ENCODE measurements at regions not wholly inside any gene's neighbourhood (a gene's known extent, or its start where the extent isn't known, plus 50 kb on each side); places are given as distances from the start of the nearest gene placed in this dataset.
"Not testable (repeated sequence)": the region's sequence is repeated elsewhere in the genome, so short reads cannot be mapped to it uniquely, and the experiment has no call there.

DNA sequence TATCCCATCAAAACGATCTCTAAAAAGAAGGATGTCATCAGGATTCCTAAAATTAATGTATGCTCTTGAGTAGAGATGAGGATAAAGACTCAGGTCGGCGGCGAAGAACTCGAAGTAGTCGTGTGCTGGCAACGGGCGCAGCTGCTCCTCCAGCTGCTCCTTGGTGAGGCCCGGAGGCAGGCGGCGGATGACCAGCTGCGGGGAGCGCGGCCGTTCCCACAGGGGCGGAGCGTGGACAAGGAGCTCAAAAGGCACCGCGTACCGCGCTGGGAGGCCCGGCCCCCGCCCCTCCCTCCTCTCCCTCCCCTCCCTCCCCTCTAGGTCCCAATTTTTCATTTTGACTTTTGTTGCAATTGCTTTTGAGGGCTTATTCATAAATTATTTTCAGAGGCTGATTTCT, 90.7 kb downstream of the LGALS9B start:
- H3K4me1 ChIP-seq (ENCODE audit: control insufficient read depth in 1 of 2, insufficient read depth in 2 of 2, low read length in 2 of 2); H2BK120ac ChIP-seq (ENCODE audit: insufficient read depth, low read length, poor library complexity); H3K27me3 ChIP-seq (ENCODE audit: insufficient read depth, low read length); H2AK5ac ChIP-seq (ENCODE audit: low read length); H3K9me3 ChIP-seq (ENCODE audit: insufficient read depth, low read depth, low read length); H3K79me2 ChIP-seq (ENCODE audit: control insufficient read depth, insufficient read depth, low read length, poor library complexity); H3K36me3 ChIP-seq (ENCODE audit: control insufficient read depth in 1 of 2, insufficient read depth in 2 of 2, low read length in 2 of 2); H3K27ac ChIP-seq (ENCODE audit: low read depth, low read length); H3K4ac ChIP-seq (ENCODE audit: low read depth, low read length); H3K4me2 ChIP-seq (ENCODE audit: low read length); H3K18ac ChIP-seq (ENCODE audit: low read length); H4K8ac ChIP-seq (ENCODE audit: low read depth, low read length); H3K9ac ChIP-seq (ENCODE audit: low read length); H3K79me1 ChIP-seq (ENCODE audit: low read length); H3K4me3 ChIP-seq (ENCODE audit: low read depth, low read length); H2BK5ac ChIP-seq (ENCODE audit: low read depth, low read length, poor library complexity); H3K23ac ChIP-seq (ENCODE audit: low read length); H2AFZ ChIP-seq (ENCODE audit: insufficient read depth, low read length, poor library complexity); H3K14ac ChIP-seq (ENCODE audit: low read length); H4K91ac ChIP-seq (ENCODE audit: low read depth, low read length); H2BK12ac ChIP-seq (ENCODE audit: low read length); H4K12ac ChIP-seq (ENCODE audit: low read depth, low read length): not testable (repeated sequence)
- no CpG with 5 or more reads among the region's 23 CpGs for WGBS (ENCODE audit: extremely low coverage, insufficient coverage, insufficient read length)
- DNase-seq: peak; percentile 53 to 62

DNA sequence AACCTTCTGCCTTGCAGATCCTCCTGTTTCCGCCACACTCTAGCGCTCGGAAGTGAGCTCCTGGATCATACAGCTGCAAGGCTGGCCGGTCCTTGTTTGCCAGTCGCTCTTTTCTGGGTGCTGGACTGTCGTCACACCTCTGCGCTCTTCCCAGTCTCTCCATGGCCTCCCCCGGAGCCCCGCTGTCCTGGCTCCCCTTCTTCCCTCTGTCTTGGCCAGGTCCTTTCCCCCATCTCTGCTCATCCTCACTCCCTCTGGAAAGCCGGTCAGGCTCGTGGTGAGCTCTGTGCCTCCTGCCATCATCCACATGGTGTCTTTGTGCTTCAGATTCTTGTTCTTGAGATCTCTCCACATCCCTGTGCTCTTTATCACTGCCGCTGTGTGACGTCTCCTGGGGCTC, 91.6 kb downstream of the LGALS9B start:
- not testable (repeated sequence) for H3K36me3 ChIP-seq (ENCODE audit: control insufficient read depth in 1 of 2, insufficient read depth in 2 of 2, low read length in 2 of 2); H3K9me3 ChIP-seq (ENCODE audit: insufficient read depth, low read depth, low read length); H3K27me3 ChIP-seq (ENCODE audit: insufficient read depth, low read length); H2BK5ac ChIP-seq (ENCODE audit: low read depth, low read length, poor library complexity); H3K18ac ChIP-seq (ENCODE audit: low read length); H3K4ac ChIP-seq (ENCODE audit: low read depth, low read length); H3K4me1 ChIP-seq (ENCODE audit: control insufficient read depth in 1 of 2, insufficient read depth in 2 of 2, low read length in 2 of 2); H3K79me2 ChIP-seq (ENCODE audit: control insufficient read depth, insufficient read depth, low read length, poor library complexity); H3K4me3 ChIP-seq (ENCODE audit: low read depth, low read length); H2BK12ac ChIP-seq (ENCODE audit: low read length); H4K8ac ChIP-seq (ENCODE audit: low read depth, low read length); H2BK120ac ChIP-seq (ENCODE audit: insufficient read depth, low read length, poor library complexity); H4K12ac ChIP-seq (ENCODE audit: low read depth, low read length); H3K79me1 ChIP-seq (ENCODE audit: low read length); H2AK5ac ChIP-seq (ENCODE audit: low read length); H3K14ac ChIP-seq (ENCODE audit: low read length); DNase-seq; H2AFZ ChIP-seq (ENCODE audit: insufficient read depth, low read length, poor library complexity); H3K9ac ChIP-seq (ENCODE audit: low read length); H3K4me2 ChIP-seq (ENCODE audit: low read length); H3K27ac ChIP-seq (ENCODE audit: low read depth, low read length); H3K23ac ChIP-seq (ENCODE audit: low read length); H4K91ac ChIP-seq (ENCODE audit: low read depth, low read length)
- WGBS (ENCODE audit: extremely low coverage, insufficient coverage, insufficient read length): no CpG with 5 or more reads among the region's 13 CpGs

Measured in trophoblast cell (in vitro differentiated cells and primary cell).